ENCODE measurements at regions not wholly inside any gene's neighbourhood (a gene's known extent, or its start where the extent isn't known, plus 50 kb on each side); places are given as distances from the start of the nearest gene placed in this dataset.

DNA sequence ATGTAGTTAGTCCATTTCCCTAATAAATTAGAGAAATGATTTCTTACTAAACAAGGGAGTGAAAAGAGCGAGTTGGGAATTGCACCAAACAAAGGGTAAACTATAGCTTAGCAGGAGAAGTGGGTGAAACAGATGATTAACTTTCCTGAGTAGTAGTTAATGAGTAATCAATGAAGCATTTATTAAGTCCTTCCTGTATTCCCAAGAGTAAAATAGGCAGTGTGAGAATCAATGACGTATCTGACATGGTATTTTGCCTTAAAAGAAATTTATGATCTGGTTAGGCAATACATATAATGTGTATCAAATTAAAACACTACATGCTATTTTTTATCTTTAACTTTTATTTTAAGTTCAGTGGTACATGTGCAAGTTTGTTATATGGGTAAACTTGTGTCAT is 142.8 kb downstream of the KLF5 start:
- in situ Hi-C loops (cut with MboI; ENCODE audit: low sequenced_read_pairs): no loop called here

DNA sequence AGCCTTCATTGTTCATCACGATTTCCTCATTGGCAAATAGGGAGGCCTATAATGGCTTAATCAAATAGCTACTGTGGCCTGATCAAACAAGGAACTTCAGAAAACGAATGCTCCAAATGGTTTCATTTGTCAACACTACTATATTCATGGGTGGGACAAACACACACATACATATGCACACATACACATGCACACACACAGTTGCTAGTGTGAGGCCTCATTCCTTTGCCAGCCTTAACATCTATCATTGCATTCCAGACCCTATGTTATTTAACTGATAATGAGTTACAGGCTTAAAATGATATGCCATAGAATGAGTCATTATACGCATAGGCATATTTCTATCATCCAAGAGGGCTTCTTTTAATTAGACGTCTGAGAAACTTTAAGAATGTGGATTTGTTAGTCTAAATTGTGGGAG is 140.2 kb downstream of the KLF5 start:
- in situ Hi-C loops (cut with MboI; ENCODE audit: low sequenced_read_pairs): no loop called here

- in situ Hi-C loops (cut with MboI; ENCODE audit: low sequenced_read_pairs): no loop called here
Observed at GRCh38 chr13:73195091-73195490, 136.3 kb downstream of the KLF5 start.

DNA sequence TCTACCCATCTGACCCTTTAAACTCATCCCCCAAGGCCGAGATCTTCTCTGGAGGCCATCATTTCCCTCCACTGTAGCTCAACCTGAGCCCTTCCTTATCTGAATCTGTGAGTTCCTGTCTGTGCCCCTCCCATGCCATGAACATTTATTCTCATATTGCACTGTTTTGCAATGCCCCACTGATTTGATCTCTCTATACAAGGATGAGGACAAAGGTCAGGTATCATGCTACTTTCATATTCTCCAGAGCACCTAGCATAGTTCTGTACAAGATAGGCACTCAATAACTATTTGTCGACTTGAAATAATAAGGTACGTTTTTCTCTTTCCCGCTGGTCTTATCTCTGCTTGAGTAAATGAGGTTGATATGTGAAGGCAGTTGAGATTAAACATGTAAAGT is 135.5 kb downstream of the KLF5 start:
- in situ Hi-C loops (cut with MboI; ENCODE audit: low sequenced_read_pairs): no loop called here

DNA sequence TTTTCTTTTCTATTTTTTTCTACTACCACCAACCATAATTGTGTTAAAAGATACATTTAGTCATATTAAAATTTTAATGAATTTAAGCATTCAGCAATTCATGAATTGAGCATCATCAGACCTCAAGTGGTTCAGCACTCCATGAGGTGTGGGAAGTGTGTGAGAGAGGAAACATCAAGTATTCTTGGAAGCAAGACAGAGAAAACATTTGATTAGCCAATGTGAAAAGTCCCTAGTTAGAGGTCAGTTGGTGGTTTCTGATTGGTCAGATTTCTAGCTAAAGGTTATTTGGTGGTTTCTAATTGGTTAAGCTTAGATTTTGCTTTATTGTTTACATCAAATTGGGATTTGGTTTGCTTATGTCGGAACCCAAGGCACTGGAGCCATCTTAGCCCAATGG is 134.7 kb downstream of the KLF5 start:
- in situ Hi-C loops (cut with MboI; ENCODE audit: low sequenced_read_pairs): no loop called here

DNA sequence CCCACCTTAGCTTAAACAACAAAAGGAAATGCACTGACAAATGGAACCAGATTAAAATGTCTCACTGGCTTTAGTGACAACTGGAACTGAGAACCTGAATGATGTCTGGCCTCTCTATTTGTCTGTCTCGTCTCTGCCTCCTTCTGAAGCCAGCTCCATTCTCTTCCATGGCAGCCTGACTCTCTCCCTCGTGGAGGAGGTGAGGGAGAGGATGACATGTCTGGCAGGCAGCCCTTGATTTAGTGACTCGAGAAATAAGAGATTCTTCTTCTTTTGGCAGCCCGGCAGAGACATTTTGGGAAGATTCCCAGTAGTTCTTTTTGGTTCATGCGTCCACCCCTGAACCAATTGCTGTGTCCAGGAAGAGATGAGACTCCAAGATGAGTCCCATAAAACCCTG is 131.7 kb downstream of the KLF5 start:
- in situ Hi-C loops (cut with MboI; ENCODE audit: low sequenced_read_pairs): no loop called here

- in situ Hi-C loops (cut with MboI; ENCODE audit: low sequenced_read_pairs): no loop called here
Observed at GRCh38 chr13:73189776-73190175, 131.0 kb downstream of the KLF5 start.

GRCh38 chr13:73189362-73189761 is 130.6 kb downstream of the KLF5 start:
- in situ Hi-C loops (cut with MboI; ENCODE audit: low sequenced_read_pairs): no loop called here

DNA sequence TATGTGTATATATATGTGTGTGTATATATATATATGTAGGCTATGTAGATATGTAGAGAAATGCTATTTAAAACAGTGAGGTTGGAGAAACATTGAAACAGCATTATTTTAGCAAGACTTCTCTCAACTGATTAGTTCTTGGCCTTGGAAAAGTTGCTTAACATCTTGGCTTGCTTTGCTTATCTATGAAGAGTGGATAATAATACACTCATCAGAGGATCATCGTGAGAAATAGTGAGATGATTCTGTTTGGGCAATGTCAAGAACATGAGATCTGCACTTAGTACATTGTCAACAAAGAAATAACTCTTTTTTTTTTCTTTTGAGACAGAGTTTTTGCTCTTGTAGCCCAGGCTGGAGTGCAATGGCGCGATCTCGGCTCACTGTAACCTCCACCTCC is 128.3 kb downstream of the KLF5 start:
- in situ Hi-C loops (cut with MboI; ENCODE audit: low sequenced_read_pairs): no loop called here

- in situ Hi-C loops (cut with MboI; ENCODE audit: low sequenced_read_pairs): no loop called here
Observed at GRCh38 chr13:73179650-73180274, 121.0 kb downstream of the KLF5 start.

DNA sequence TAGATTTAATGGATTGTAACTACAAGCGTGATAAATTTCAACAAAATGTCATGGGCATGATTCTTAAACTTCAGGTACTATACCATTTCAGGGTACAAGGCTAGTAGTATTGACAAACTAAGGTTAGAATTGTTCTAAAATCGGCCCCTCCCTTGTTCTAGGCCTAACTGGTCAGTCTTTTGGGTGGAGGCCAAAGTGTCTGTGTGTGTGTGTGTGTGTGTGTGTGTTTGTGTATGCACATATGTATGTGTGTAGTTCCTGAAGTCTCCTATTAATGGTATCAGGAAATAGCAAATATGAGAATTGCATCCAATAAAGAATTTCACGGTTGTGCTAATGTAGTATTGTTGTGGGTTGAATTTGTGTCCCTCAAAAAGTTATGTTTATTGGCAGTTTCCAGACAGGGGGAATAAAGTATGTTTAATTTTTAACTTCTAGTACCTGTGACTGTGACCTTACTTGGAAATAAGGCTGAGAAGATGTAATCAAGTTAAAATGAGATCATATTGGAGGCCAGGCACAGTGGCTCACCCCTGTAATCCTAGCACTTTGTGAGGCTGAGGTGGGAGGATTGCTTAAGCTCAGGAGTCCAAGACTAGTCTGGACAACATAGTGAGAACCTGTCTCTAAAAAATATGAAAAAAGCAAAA is 119.2 kb downstream of the KLF5 start:
- in situ Hi-C loops (cut with MboI; ENCODE audit: low sequenced_read_pairs): no loop called here

DNA sequence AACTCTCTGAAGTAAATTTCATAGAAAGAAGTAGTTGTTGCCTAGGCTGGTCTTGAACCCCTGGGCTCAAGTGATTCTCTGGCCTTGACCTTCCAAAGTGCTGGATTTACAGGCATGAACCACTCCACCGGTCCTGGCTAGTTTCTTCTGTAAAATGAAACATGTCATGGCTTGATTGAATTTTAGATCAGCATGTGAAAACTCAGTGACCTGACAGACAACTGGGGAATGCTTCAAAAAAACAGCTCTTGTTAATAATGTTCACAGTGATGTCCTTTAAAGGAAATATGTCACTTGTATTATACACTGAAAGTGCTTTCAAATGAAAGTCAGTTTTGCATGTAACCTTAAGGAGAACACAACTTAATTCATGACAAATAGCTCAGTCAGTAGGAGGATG is 118.2 kb downstream of the KLF5 start:
- in situ Hi-C loops (cut with MboI; ENCODE audit: low sequenced_read_pairs): no loop called here

DNA sequence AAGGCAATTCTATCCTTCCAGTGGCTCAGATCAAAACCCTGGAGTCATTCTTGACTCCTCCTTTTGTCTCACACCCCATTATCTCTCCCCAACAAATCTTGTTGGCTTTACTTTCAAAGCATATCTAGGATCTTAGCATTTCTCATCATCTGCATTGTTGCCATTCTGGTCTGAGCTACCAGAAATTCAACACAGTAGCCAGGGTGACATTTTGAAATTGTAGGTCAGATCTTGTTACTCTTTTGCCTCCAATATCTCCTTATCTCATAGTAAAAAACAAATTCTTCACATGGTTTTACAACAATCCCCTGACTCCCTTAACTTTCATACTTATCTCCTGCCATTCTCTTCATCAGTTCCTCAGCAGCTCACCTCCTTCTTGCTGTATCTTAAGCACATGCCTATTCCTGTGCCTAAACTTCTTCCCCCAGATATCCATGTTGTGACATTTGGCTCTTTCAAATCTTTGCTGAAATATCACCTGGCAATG is 115.8 kb downstream of the KLF5 start:
- in situ Hi-C loops (cut with MboI; ENCODE audit: low sequenced_read_pairs): no loop called here

DNA sequence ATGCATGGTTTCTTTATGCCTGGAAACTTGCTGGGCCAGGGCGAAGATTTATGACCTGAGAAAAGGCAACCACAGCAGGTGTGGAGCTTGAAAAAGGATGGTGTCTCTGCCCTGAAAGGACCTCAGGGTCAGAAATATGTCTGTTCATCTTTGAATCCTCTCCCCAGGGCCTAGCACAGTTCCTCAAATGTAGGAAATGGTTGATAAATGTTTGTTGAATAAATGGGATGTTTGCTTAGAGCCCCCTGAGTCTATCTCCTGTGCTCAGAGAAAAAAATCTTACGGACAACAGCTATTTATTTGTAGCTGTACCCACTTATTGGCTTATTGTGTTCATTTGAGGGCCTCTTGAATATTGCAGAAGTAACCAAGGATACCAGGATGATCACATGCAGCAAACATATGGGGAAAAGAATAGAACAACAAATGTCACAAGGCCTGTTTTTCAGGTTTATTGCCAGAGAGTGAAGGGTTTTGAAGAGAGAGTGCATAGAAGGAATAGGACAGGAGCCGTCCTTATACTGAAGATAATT is 114.5 kb downstream of the KLF5 start:
- in situ Hi-C loops (cut with MboI; ENCODE audit: low sequenced_read_pairs): no loop called here

DNA sequence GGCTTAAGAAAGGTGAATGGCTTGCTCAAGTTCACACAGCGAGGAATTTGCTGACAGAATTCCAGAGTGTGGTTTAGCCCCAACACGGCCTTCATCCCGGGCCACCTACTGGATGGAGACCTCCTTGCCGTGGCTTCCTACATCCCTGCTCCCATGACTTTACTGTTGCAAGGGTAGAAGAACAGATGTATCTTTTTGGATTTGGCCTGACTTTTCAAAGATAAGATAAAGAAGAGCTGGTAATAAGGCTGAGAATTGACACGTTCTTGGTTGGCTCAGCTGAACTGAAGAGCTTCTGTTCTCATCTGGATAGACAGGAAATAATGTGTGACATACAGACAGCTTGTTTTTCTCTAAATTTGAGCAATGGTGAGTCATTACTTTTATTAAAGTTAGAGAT is 113.1 kb downstream of the KLF5 start:
- in situ Hi-C loops (cut with MboI; ENCODE audit: low sequenced_read_pairs): no loop called here

GRCh38 chr13:73171271-73171682 is 112.5 kb downstream of the KLF5 start:
- in situ Hi-C loops (cut with MboI; ENCODE audit: low sequenced_read_pairs): no loop called here

DNA sequence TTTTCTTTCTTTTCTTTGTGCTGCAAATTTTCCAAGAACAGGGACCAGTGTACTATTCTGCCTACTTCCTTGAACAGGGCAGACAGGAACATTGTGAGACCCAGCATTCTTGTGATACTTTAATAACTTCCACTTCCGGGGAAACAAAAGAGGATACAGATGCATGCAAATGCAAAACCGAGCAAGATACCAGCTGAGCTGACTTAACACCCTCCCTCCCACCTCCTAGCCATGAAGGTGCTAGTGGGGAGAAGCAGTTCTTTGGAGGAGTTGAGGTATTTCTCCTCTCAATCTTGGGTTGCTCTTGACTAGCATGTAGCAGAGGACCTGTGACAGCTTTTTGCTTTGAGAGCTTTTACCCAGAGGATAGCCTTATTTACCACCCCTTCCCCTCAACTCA is 111.2 kb downstream of the KLF5 start:
- in situ Hi-C loops (cut with MboI; ENCODE audit: low sequenced_read_pairs): no loop called here

GRCh38 chr13:73168953-73169401 is 110.2 kb downstream of the KLF5 start:
- in situ Hi-C loops (cut with MboI; ENCODE audit: low sequenced_read_pairs): no loop called here

GRCh38 chr13:73168226-73168952 is 109.6 kb downstream of the KLF5 start:
- in situ Hi-C loops (cut with MboI; ENCODE audit: low sequenced_read_pairs): no loop called here

GRCh38 chr13:73167028-73167820 is 108.4 kb downstream of the KLF5 start:
- in situ Hi-C loops (cut with MboI; ENCODE audit: low sequenced_read_pairs): no loop called here

- in situ Hi-C loops (cut with MboI; ENCODE audit: low sequenced_read_pairs): no loop called here
Observed at GRCh38 chr13:73166204-73166603, 107.4 kb downstream of the KLF5 start.

Measured in HL-60/S4 treated with retinoic acid at 250 ng/mL for 4 days and 3 days (cell line).